NCI-H1930 (cell line): ENCODE measurements at regions not wholly inside any gene's neighbourhood (a gene's known extent, or its start where the extent isn't known, plus 50 kb on each side); places are given as distances from the start of the nearest gene placed in this dataset.
"Not testable (repeated sequence)": the region's sequence is repeated elsewhere in the genome, so short reads cannot be mapped to it uniquely, and the experiment has no call there.

Experiments
- DNase-seq, 2 experiments: peaks; one replicate each; lab custom pipeline; 2025; lab: John Stamatoyannopoulos, UW

DNA sequence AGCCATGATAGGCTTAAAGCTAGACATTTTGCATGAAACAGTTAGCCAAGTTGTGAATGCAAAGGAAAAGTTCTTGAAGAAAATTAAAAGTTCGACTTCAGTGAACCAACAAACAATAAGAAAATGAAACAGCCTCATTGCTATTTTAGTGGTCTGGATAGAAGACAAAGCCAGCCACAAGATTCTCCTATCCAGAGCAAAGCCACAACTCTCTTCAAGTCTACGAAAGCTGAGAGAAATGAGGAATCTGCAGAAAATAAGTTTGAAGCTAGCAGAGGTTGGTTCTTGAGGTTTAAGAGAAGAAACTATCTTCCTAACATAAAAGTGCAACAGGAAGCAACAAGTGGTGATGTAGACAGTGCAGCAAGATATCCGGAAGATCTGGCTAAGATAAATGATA lies 271.4 kb upstream of the GRM3 start:
- DNase-seq = no peak

- no peak for DNase-seq
These were observed 276.8 kb upstream of the GRM3 start for GRCh38 chr7:86366946-86367345.

DNA sequence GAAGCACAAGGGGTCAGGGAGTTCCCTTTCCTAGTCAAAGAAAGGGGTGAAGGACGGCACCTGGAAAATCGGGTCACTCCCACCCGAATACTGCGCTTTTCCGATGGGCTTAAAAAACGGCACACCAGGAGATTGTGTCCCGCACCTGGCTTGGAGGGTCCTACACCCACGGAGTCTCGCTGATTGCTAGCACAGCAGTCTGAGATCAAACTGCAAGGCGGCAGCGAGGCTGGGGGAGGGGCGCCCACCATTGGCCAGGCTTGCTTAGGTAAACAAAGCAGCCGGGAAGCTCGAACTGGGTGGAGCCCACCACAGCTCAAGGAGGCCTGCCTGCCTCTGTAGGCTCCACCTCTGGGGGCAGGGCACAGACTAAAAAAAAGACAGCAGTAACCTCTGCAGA lies 303.3 kb upstream of the GRM3 start:
- not testable (repeated sequence) for DNase-seq

DNA sequence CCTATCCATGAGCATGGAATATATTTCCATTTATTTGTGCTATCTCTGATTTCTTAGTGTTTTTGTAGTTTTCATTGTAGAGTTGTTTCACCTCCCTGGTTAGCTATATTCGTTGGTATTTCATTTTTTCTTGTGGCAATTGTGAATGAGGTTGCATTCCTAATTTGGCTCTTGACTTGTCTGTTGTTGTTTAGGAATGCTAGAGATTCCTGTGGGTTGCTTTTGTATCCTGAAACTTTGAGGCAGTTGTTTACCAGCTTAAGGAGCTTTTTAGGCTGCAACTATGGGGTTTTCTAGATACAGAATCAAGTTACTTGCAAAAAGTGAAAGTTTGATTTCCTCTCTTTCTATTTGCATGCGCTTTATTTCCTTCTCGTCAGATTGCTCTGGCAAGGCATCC lies 304.7 kb upstream of the GRM3 start:
- no peak for DNase-seq

- DNase-seq = no peak
These were observed 314.8 kb upstream of the GRM3 start for GRCh38 chr7:86328801-86329433.

DNA sequence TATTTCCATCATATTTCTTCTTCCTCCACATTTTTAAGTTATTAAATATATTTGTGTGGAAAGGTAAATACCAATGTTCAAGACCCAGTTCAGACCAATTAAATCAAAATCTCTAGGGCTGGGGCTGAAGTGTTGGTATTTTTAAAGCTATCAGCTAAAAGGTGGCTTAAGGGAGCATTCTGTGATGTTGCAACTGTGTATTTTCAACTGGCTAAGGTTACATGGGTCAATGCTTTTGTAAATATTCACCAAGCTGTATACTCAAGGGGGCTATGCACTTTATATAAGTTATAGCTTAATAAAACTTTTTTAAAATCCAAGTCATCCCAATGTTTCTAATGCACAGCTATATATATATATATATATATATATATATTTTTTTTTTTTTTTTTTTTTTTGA lies 316.9 kb upstream of the GRM3 start:
- no peak for DNase-seq

GRCh38 chr7:86320889-86321288 lies 322.8 kb upstream of the GRM3 start:
- DNase-seq = peak in 1 of 2 experiments; percentile 26

GRCh38 chr7:86320341-86320740 lies 323.4 kb upstream of the GRM3 start:
- DNase-seq = peak in 1 of 2 experiments; percentile 37

DNA sequence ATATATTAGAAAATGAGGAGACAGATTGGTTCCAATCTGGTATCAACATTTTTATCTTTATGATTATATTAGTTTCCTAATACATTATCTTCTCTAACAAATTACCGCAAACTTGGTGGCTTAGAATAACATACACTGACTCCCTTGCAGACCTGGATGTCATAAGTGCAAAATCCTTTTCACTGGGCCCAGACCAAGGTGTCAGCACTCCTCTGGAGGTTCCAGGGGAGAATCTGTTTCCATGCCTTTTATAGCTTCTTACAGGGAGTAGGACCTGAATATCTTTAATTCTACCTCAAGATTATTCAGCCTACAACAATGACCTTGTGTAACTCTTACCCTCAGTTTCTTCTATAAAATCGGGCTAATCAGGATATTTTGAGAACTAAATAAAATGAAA lies 329.9 kb upstream of the GRM3 start:
- no peak for DNase-seq

DNA sequence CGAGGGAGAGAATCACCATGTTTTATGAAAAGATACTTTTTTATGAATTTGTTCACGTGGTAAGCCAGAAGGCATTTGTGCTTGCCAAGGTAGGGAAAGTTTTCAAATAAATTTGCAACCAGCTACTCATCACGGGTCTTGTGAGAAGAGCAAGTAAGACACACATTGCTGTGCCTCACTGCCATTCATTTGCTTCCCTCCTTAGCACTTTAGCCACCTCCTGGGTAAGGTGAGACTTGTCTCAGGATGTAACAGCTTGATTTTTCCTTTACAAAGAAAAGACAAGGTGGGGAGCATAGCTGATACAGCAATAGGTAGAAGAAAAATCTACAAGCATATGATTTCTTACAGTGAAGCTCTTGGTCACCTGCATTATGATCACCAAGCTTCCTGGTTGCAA lies 342.4 kb upstream of the GRM3 start:
- DNase-seq = no peak

DNA sequence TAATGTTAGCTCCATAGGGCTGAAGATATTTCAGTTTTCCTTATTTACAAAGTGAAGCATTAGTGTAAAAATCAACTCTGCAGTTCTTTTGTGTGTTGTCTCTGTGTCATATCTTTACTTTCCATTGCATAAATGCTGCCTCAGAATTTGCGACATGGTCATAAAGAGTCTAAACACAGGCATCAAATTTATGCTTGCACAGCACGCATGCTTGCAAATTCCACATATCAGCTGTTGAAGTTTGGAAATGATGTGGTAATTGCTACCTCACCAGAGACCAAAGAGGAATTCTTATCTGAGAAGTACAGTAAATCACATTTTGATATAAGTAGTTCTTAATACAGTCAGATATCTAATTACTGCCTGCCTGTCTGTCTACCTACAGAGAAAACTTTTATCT lies 348.2 kb upstream of the GRM3 start:
- no peak for DNase-seq

DNA sequence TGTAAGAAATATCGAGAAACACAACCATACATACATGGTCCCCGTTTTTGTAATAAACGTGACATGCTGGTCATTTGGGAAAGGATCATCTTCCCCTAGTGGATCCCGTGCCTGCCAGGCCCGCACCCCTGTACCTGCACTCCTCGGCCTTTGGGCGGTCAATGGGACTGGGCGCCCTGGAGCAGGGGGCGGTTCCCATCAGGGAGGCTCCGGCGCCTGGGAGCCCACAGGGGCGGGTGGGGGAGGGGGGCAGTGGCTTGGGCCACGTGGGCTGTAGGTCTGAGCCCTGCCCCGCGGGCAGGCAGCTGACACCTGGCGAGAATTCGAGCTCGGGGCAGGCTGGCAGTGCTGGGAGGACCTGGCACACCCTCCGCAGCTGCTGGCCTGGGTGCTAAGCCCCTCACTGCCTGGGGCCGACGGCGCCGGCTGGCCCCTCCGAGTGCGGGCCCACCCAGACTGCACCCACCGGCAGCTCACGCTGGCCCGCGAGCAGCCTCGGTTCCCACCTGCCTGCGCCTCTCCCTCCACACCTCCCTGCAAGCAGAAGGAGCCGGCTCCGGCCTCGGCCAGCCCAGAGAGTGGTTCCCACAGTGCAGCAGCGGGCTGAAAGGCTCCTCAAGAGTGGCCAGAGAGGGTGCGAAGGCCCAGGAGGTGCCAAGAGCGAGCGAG lies 361.6 kb upstream of the GRM3 start:
- DNase-seq = no peak

DNA sequence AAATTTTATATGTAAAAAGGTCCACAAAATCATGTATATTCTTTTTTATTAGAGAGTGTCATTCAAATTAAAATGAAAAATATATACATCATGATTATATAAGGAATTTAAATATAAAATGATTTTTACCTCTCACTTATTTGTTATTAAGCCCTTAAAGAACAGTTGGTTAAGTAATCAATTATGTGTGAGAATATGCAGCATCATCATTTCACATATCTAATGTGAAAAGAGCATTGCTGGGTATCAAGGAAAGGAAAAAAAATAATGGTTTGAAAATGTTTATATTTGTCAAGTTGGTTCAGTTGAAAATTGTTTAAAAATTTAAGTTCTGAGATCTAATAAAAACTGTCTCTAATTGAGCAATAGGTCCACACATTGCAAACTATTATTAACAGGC lies 363.6 kb upstream of the GRM3 start:
- no peak for DNase-seq

DNA sequence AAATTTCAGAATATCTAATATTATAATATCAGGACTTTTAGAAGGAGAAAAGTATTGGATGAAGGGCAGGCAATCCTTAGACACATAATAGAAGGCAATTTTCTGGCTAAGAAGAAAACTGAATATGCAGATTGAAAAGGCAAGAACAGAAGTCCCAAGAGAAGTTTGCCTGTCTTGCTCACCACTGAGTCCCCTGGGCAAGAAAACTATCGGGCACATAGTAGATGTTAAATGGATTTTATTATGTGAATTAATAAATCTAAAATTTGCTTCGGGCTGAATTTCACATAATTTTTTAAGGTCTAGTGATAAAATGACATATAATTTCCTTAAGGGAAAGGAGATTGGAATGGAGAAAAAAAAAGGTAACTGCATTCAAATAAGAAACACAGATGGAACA lies 380.9 kb upstream of the GRM3 start:
- DNase-seq = no peak

GRCh38 chr7:86257894-86258293 lies 385.8 kb upstream of the GRM3 start:
- no peak for DNase-seq

DNA sequence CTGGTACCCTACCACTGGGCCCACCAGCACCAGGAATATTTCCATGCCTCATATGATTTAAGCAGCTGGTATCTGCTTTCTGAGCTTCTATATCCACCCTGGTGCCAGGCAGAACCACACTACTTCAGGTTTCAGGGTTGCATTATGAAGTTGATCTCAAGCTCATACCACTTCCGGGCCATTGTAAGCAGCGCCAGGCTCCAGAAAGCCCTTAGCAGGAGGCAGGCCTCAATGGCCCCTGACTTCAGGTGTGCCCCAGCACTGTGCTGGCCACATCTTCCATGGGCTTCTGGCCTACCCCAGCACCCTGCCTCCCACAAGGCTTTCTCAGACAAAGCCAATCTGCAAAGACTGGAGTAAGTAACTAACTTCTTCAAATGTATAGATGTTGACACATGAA lies 391.3 kb upstream of the GRM3 start:
- DNase-seq = no peak

DNA sequence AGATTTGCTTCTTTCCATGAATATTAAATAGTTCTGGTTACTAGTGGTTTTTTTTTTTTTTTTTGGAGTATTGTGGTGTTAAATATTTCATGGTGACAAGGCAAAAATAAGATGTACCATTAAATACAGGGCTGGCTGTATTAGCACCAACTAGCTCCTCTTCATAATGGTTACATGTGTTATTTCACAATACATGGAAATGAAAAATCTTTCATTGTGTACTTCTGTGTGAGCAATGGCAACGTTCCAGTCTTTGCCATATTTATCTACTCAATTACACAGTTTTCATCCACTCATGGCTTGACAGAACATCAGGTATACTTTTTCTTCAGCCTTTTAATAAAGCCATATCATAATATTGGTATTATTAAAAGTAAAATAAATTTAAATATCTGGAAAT lies 394.7 kb upstream of the GRM3 start:
- DNase-seq = no peak

GRCh38 chr7:86243171-86243570 lies 400.5 kb upstream of the GRM3 start:
- DNase-seq = no peak

DNA sequence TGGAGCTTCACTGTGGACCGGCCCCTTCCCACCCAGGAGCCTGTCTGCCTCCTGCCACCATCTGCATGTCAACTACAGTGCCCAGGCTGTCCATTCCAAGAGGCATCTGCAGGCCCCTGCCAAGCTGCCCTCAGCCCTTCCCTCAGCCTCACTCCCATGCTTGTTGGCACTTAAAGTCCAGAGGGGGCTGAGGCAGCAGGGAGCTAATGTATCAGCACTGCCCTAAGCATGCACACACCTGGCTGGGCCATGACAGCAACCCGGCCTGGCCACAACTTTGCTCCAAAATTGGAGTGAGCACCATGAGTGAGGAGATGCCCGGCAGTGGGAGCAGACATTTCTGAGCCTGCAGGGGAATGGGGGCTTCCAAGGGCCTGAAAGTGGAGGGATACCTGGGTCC lies 417.5 kb upstream of the GRM3 start:
- DNase-seq = no peak

DNA sequence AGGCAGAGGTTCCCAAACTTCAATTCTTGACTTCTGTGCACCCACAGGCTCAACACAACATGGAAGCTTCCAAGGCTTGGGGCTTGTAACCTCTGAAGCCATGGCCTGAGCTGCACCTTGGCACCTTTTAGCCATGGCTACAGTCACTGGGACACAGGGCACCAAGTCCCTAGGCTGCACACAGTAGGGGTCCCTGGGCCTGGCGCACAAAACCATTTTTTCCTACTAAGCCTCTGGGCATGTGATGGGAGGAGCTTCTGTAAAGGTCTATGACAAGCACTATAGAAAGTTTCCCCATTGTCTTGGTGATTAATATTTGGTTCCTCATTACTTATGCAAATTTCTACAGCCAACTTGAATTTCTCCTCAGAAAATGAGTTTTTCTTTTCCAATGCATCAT lies 420.9 kb upstream of the GRM3 start:
- no peak for DNase-seq

DNA sequence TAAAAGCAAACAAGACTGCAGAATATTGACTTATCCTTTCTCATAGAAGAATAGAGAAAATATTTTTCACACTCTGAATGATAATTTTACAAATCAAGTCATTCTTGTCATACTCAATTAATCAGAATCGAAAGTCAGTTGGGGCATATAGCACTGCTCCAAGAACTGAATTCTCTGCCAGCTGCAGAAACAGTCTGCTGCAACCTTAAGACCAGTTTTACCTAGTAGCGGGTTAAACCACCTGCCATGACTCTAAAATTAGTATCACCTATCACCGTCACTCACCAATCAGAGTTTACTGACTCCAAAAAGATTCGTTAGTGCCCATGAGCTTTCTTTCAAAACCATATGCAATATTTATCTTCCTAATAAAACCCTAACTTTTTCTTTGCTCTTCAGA lies 429.0 kb upstream of the GRM3 start:
- DNase-seq = no peak

GRCh38 chr7:86212976-86213375 lies 430.7 kb upstream of the GRM3 start:
- no peak for DNase-seq

- no peak for DNase-seq
These were observed 434.7 kb upstream of the GRM3 start for GRCh38 chr7:86209036-86209435.

DNA sequence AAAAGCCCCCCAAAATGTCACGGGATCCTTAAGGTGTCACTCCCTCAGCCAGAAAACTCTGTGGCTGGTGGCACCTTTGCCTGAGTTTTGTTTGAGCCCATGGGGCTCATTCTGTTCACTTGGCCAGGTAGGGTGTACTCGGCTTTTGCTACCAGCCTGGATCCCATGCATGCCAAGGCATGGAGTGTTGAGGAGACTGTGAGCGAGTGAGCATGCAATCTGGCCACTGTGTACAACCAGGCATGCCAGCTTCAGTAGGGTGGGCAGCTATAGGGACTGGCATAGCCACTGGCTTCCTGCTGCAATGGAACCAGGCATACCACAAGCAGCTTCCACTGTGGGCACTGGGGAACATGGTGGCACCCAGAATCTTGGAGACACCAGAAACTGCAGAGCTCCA lies 436.0 kb upstream of the GRM3 start:
- DNase-seq = no peak
